Activated CD8-positive, alpha-beta T cell treated with anti-CD3 and anti-CD28 coated beads for 36 hours (primary cell): ENCODE measurements at regions not wholly inside any gene's neighbourhood (a gene's known extent, or its start where the extent isn't known, plus 50 kb on each side); places are given as distances from the start of the nearest gene placed in this dataset.

ENCODE experiments used
- ATAC-seq: fragments of 200-7000 bp; cut with Tn5 transposase; one replicate; pipeline ENCODE4 v1.10.0; 2021; ENCODE audit warnings: mild to moderate bottlenecking, moderate library complexity
- CTCF ChIA-PET: fragments of 350-600 bp; sonication (Branson Sonifier 250); formaldehyde crosslinking; loops from one replicate; lab custom pipeline; 2021; ENCODE audit warnings: antibody characterized with exemption; lab: Charles Lee
- POLR2A ChIA-PET: fragments of 350-600 bp; sonication (Branson Sonifier 250); formaldehyde crosslinking; loops from one replicate; lab custom pipeline; 2021; ENCODE audit warnings: antibody characterized with exemption; lab: Charles Lee
- DNase-seq: peaks from one replicate; pipeline ENCODE4 v3.0.0-alpha.2; 2020
- H3K27ac Mint-ChIP-seq: one replicate; pipeline ENCODE4 v1.8.0; 2021; ENCODE audit warnings: mild to moderate bottlenecking, mixed read lengths
- H3K27me3 Mint-ChIP-seq: one replicate; pipeline ENCODE4 v1.8.0; 2021; ENCODE audit warnings: mixed read lengths
- H3K36me3 Mint-ChIP-seq: one replicate; pipeline ENCODE4 v1.8.0; 2021; ENCODE audit warnings: low read depth, mixed read lengths
- H3K4me1 Mint-ChIP-seq: one replicate; pipeline ENCODE4 v1.8.0; 2021; ENCODE audit warnings: low read depth, mixed read lengths
- H3K4me3 Mint-ChIP-seq: one replicate; pipeline ENCODE4 v1.8.0; 2021; ENCODE audit warnings: mild to moderate bottlenecking, moderate library complexity, mixed read lengths
- H3K9me3 Mint-ChIP-seq: one replicate; pipeline ENCODE4 v1.8.0; 2021; ENCODE audit warnings: mixed read lengths
- CTCF ChIP-seq: fragments of 200-600 bp; IDR thresholded peaks from one replicate; pipeline ENCODE4 v1.8.0; 2022; ENCODE audit warnings: antibody characterized with exemption, mild to moderate bottlenecking
- intact Hi-C: fragments of 100-400 bp; cut with micrococcal nuclease; formaldehyde crosslinking; loops from one replicate; pipeline ENCODE4 v1.10.0; 2022

DNA sequence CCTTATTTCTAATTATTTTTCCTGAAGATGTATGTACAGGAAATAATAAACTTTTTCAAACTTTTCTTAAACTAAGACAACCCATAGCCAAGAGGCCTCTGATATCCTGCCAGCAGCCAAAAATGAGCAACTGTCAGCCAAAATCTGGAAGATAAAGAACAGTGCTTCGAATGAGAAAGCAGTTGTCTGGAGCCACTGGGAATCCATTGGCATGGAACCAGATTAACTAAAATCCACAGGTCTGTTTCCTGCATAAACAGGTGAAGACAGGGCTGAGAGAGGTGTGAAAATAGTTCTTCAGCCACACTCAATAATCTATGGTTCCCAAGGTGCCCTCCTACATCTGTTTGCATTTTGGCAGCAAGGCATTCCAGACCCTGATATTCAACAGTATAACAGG is 1076.7 kb upstream of the PIK3C3 start:
- no peaks in the 10 kb centered on the region for H3K4me1 Mint-ChIP-seq
- intact Hi-C loops: no loop called here
- CTCF ChIA-PET: no interaction called here
- H3K27me3 Mint-ChIP-seq: no peaks in the 10 kb centered on the region
- DNase-seq: no peak
- POLR2A ChIA-PET: no interaction called here
- H3K27ac Mint-ChIP-seq: no peak overlapping the region
- H3K36me3 Mint-ChIP-seq: no peaks in the 10 kb centered on the region
- H3K9me3 Mint-ChIP-seq: peaks cover 5% of the 10 kb centered on the region
- no peak for ATAC-seq
- H3K4me3 Mint-ChIP-seq: no peak overlapping the region
- no peak for TF ChIP-seq CTCF

- DNase-seq: no peak
- TF ChIP-seq CTCF: no peak
- ChIA-PET POLR2A (no interaction called here), CTCF (no interaction called here)
- no peak for ATAC-seq
- no peak overlapping the region for H3K4me3 Mint-ChIP-seq
- intact Hi-C loops: no loop called here
- no peaks in the 10 kb centered on the region for H3K4me1 Mint-ChIP-seq
- no peaks in the 10 kb centered on the region for H3K27me3 Mint-ChIP-seq
- peaks cover 5% of the 10 kb centered on the region for H3K9me3 Mint-ChIP-seq
- H3K36me3 Mint-ChIP-seq: no peaks in the 10 kb centered on the region
- no peak overlapping the region for H3K27ac Mint-ChIP-seq
Observed at GRCh38 chr18:40877096-40877495, 1077.9 kb upstream of the PIK3C3 start.

GRCh38 chr18:40875101-40875615 is 1079.9 kb upstream of the PIK3C3 start:
- Mint-ChIP-seq H3K27ac (no peak overlapping the region), H3K4me3 (no peak overlapping the region), H3K36me3 (no peaks in the 10 kb centered on the region), H3K9me3 (peaks cover 2% of the 10 kb centered on the region), H3K27me3 (no peaks in the 10 kb centered on the region), H3K4me1 (no peaks in the 10 kb centered on the region)
- no peak for TF ChIP-seq CTCF
- POLR2A ChIA-PET: no interaction called here
- CTCF ChIA-PET: no interaction called here
- no peak for ATAC-seq
- no peak for DNase-seq
- intact Hi-C loops: no loop called here

- no peak for TF ChIP-seq CTCF
Observed at GRCh38 chr18:40874233-40874632, 1080.8 kb upstream of the PIK3C3 start.

DNA sequence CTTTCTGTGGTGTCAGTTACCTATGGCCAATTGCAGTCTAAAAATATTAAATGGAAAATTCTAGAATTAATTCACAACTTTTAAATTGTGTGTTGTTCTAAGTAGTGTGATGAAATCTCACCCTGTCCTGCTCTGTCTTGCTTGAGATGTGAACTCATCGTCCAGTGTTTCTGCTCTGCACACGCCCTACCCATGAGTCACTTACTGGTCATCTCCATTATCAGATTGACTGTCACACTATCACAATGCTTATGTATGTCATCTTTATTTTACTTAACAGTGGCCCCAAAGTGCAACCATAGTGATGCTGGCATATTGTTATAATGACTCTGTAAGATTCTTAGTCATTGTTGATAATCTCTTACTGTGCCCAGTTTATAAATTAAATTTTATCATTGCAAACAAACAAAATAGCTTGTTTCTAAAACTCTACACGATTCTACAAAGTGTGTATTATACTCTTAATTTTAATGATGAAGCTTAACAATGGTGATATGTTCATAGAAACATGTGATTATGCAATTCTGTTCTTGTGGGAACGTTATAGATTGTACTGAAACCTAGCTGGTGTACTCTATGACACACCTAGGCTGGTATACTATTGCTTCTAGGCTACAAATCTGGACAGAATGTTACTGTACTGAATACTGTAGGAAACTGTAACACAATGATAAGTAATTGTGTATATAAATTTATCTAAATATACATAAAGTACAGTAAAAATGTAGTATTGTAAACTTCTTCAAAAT is 1086.8 kb upstream of the PIK3C3 start:
- Mint-ChIP-seq H3K36me3 (no peaks in the 10 kb centered on the region), H3K4me3 (no peak overlapping the region), H3K27me3 (no peaks in the 10 kb centered on the region), H3K27ac (no peak overlapping the region), H3K4me1 (no peaks in the 10 kb centered on the region), H3K9me3 (peaks cover 8% of the 10 kb centered on the region)
- no peak for TF ChIP-seq CTCF
- CTCF ChIA-PET: no interaction called here
- no peak for DNase-seq
- intact Hi-C loops: no loop called here
- POLR2A ChIA-PET: no interaction called here
- ATAC-seq: no peak

More at GRCh38 chr18:40874233-40874632, 1080.8 kb upstream of the PIK3C3 start:
- no peak for ATAC-seq
- intact Hi-C loops: no loop called here
- no peak for DNase-seq
- no peaks in the 10 kb centered on the region for H3K27me3 Mint-ChIP-seq
- CTCF ChIA-PET: no interaction called here
- peaks cover 2% of the 10 kb centered on the region for H3K9me3 Mint-ChIP-seq
- no peaks in the 10 kb centered on the region for H3K4me1 Mint-ChIP-seq
- H3K4me3 Mint-ChIP-seq: no peak overlapping the region
- POLR2A ChIA-PET: no interaction called here
- no peaks in the 10 kb centered on the region for H3K36me3 Mint-ChIP-seq
- H3K27ac Mint-ChIP-seq: no peak overlapping the region
